ENCODE measurements at regions not wholly inside any gene's neighbourhood (a gene's known extent, or its start where the extent isn't known, plus 50 kb on each side); places are given as distances from the start of the nearest gene placed in this dataset.
A peak's percentile ranks its signal among the peaks of the same experiment; 100 is the strongest.

DNA sequence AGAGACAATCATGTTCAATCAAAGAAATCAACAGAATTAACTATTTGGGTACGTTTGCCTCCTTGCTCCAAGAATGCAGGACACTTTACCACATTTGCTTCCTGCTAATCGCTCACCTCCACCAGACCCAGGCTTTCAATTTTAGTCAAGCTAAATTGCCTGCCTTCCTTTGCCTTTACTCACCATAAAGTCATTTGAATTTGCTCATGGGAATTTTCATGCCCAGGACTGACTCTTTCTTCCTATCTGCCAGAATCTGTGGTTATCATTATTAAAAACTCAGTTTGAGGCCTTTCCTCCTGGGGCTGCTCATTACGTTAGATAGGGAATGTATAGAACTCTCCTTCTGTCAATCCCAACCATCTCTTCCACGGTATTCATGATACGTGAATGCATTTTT is 1935.3 kb upstream of the WWC1 start:
- H3K27ac ChIP-seq = no peak overlapping the region
- no peak for TF ChIP-seq ZFX (IDR thresholded peaks at IDR 0.05; ENCODE audit: borderline replicate concordance)
- TF ChIP-seq, protein P1, sequence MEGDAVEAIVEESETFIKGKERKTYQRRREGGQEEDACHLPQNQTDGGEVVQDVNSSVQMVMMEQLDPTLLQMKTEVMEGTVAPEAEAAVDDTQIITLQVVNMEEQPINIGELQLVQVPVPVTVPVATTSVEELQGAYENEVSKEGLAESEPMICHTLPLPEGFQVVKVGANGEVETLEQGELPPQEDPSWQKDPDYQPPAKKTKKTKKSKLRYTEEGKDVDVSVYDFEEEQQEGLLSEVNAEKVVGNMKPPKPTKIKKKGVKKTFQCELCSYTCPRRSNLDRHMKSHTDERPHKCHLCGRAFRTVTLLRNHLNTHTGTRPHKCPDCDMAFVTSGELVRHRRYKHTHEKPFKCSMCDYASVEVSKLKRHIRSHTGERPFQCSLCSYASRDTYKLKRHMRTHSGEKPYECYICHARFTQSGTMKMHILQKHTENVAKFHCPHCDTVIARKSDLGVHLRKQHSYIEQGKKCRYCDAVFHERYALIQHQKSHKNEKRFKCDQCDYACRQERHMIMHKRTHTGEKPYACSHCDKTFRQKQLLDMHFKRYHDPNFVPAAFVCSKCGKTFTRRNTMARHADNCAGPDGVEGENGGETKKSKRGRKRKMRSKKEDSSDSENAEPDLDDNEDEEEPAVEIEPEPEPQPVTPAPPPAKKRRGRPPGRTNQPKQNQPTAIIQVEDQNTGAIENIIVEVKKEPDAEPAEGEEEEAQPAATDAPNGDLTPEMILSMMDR (IDR thresholded peaks at IDR 0.05) = no peak

DNA sequence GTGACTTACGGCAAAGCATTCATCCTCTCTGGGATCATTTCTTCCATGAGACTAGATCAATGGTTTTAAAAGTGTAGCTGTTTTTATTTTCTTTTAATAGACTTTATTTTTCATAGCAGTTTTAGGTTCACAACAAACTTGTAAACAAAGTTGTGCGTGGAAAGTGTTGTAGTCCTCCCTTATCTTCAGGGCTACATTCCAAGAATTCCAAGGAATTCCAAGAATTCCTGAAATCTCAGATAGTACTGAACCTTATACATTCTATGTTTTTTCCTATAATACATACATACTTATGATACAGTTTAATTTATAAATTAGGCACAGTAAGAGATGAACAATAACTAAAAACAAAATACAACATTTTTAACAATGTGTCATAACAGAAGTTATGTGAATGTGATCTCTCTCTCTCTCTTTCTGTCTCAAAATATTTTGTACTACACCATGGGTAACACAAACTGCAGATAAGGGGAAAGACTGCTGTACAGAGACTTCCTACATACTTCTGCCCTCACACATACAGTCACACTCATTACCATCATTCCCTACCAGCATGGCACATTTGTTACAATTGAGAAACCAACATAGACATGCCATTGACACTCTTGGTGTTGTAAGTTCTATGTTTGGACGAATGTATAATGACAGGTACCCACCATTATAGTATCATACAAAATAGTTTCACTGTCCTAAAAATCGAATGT is 1933.2 kb upstream of the WWC1 start:
- H3K27ac ChIP-seq = no peak overlapping the region
- TF ChIP-seq, protein P1 (IDR thresholded peaks at IDR 0.05) = no peak
- TF ChIP-seq ZFX (IDR thresholded peaks at IDR 0.05; ENCODE audit: borderline replicate concordance) = no peak

DNA sequence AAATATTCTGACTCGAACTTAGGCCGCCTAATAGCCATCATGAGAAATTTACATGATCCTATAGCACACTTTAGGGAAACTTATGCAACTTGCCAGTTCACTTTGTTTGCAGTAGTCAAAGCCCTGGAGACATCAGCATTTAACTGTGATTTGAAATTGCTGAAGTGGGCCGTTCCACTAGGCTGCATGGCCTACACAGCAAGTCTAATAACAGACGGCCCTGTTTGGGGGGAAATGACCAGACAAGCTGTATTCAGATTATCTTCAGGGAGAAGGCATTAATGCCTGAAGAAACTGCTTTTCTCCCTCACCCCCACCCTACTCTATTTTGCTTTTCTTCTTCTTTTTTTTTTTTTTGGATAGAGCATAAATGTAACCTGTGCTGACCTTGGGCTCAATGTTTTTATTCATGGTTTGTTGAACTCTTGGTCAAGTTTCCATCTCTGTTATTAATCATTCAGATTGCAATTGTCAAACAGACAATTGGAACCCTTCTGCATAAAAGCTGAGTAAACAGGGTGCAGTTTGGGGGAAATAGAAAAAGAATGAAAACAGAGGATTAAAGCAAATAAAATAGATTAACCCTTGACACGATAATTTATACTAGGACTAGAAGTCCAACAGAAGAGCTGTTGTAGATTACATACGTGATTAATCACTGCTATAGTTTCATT is 1928.2 kb upstream of the WWC1 start:
- TF ChIP-seq, protein P1 (IDR thresholded peaks at IDR 0.05) = no peak
- no peak for TF ChIP-seq ZFX (IDR thresholded peaks at IDR 0.05; ENCODE audit: borderline replicate concordance)
- H3K27ac ChIP-seq = no peak overlapping the region

DNA sequence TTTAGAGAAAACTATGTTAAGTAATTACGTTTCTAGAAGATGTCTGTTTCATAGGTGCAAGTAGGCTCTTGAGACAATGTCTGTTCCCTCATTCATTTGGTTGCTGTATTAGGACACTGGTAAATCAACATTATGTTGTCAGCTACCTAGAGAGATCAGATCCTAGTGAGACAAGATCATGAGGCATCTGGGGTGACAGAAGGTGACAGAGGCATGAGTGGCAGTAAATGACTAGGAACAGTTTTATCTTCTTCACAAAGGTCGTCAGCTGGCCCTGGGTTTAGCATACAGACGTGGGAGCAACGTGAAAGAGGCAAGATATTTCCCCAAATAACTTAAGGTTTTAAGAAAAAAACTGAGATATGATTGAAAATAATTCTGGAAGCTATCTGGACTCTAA is 1926.3 kb upstream of the WWC1 start:
- H3K27ac ChIP-seq = no peak overlapping the region
- TF ChIP-seq, protein P1 (IDR thresholded peaks at IDR 0.05) = no peak
- TF ChIP-seq ZFX (IDR thresholded peaks at IDR 0.05; ENCODE audit: borderline replicate concordance) = no peak

DNA sequence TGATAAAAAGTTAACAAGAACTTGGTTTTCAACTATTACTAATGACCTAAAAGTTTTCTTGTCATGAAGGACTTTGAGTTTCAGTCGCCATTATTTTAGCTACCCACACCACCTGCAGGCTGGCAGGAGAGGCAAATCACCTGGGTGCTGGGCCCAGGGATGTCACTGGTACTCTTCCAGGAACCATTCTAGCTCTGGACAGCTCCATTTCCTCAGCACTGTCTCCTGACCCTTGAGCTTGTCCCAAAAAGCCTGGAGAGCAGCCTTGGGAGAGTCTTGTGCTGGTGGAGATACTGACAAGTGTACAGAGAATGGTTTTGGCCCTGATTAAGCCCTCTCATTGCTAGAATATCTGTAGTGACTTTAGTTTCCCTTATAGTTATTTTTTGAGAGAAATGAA is 1924.1 kb upstream of the WWC1 start:
- no peak for TF ChIP-seq ZFX (IDR thresholded peaks at IDR 0.05; ENCODE audit: borderline replicate concordance)
- TF ChIP-seq, protein P1 (IDR thresholded peaks at IDR 0.05) = no peak
- H3K27ac ChIP-seq = no peak overlapping the region

- no peak for TF ChIP-seq ZFX (IDR thresholded peaks at IDR 0.05; ENCODE audit: borderline replicate concordance)
- TF ChIP-seq, protein P1 (IDR thresholded peaks at IDR 0.05) = no peak
- H3K27ac ChIP-seq = peak overlapping the region; percentile 37
These were observed 1922.1 kb upstream of the WWC1 start for GRCh38 chr5:166369346-166369745.

DNA sequence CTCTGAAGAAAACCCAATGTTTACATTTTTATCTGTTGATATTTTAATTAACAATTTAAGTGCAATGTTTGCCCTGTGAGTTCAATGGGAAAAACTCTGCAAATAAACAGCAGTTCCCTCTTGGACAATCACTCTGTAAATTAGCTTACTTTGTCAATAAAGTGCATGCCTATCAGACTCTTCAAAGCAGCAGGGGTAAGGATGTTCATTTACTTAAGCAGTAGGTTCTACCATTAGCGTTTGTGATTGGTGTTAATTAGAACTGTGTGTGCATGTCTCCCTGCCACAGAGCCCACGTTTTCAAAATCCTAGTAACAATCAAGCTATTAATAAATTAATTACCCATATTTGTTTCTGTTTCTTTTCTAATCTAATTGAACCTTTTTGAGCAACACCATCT is 1921.6 kb upstream of the WWC1 start:
- TF ChIP-seq, protein P1 (IDR thresholded peaks at IDR 0.05) = no peak
- TF ChIP-seq ZFX (IDR thresholded peaks at IDR 0.05; ENCODE audit: borderline replicate concordance) = no peak
- H3K27ac ChIP-seq = peak overlapping the region; percentile 37
